DOHH2 (cell line): ENCODE measurements at regions not wholly inside any gene's neighbourhood (a gene's known extent, or its start where the extent isn't known, plus 50 kb on each side); places are given as distances from the start of the nearest gene placed in this dataset.

Experiments
- H3F3A ChIP-seq: fragments of 200-600 bp; sonication (generic), shearing (Covaris generic); 2 replicates; pipeline ENCODE4 v1.6.0; 2016; ENCODE audit warnings: antibody characterized with exemption, mild to moderate bottlenecking; ENCODE audit not compliant: control insufficient read depth, insufficient read depth
- H3K27ac ChIP-seq: fragments of 200-600 bp; sonication (generic); 2 replicates; pipeline ENCODE4 v1.5.1; 2014; ENCODE audit warnings: low read depth, mild to moderate bottlenecking, low read length, moderate library complexity
- H3K27me3 ChIP-seq: fragments of 200-600 bp; sonication (generic); 2 replicates; pipeline ENCODE4 v1.6.1; 2014; ENCODE audit warnings: mild to moderate bottlenecking, low read length, mixed read lengths; ENCODE audit not compliant: control insufficient read depth
- H3K36me3 ChIP-seq: fragments of 200-600 bp; sonication (generic); 2 replicates; pipeline ENCODE4 v1.6.1; 2014; ENCODE audit warnings: mild to moderate bottlenecking, low read length, moderate library complexity, mixed read lengths; ENCODE audit not compliant: control insufficient read depth
- H3K4me1 ChIP-seq: fragments of 200-600 bp; sonication (generic); 2 replicates; pipeline ENCODE4 v1.6.1; 2014; ENCODE audit warnings: mild to moderate bottlenecking, low read length, mixed read lengths; ENCODE audit not compliant: control insufficient read depth
- H3K4me2 ChIP-seq: fragments of 200-600 bp; sonication (generic); 2 replicates; pipeline ENCODE4 v1.6.0; 2014; ENCODE audit warnings: mild to moderate bottlenecking, low read length, moderate library complexity
- H3K4me3 ChIP-seq: fragments of 200-600 bp; sonication (generic); 2 replicates; pipeline ENCODE4 v1.5.1; 2014; ENCODE audit warnings: mild to moderate bottlenecking, low read length, mixed read lengths
- H3K79me2 ChIP-seq: fragments of 200-600 bp; sonication (generic); 2 replicates; pipeline ENCODE4 v1.6.1; 2014; ENCODE audit warnings: mild to moderate bottlenecking, low read length, mixed read lengths; ENCODE audit not compliant: control insufficient read depth
- H3K9me2 ChIP-seq: fragments of 200-600 bp; sonication (generic); replicated peaks from 2 replicates; pipeline ENCODE4 v1.6.1; 2014; ENCODE audit warnings: mild to moderate bottlenecking, low read length, mixed read lengths; ENCODE audit not compliant: control insufficient read depth
- H3K9me3 ChIP-seq: fragments of 200-600 bp; sonication (generic); 2 replicates; pipeline ENCODE4 v1.6.1; 2014; ENCODE audit warnings: antibody characterized with exemption, low read length, mixed read lengths; ENCODE audit not compliant: control insufficient read depth, insufficient read depth
- H4K20me1 ChIP-seq: fragments of 200-600 bp; sonication (generic); 2 replicates; pipeline ENCODE4 v1.6.0; 2014; ENCODE audit warnings: low read depth, mild to moderate bottlenecking, antibody characterized with exemption, low read length, moderate library complexity; ENCODE audit not compliant: control insufficient read depth, insufficient read depth
- EZH2phosphoT487 ChIP-seq: fragments of 200-600 bp; sonication (generic); IDR thresholded peaks from 2 replicates; pipeline ENCODE4 v1.6.1; 2017; ENCODE audit warnings: borderline replicate concordance, mild to moderate bottlenecking, antibody characterized with exemption, low read length, moderate library complexity, mixed read lengths
- TF ChIP-seq, protein P1 (sequence below): fragments of 200-600 bp; sonication (generic); IDR thresholded peaks from one replicate; pipeline ENCODE4 v1.5.1; 2014; ENCODE audit warnings: antibody characterized with exemption, mild to moderate bottlenecking, low read depth, low read length; ENCODE audit not compliant: poor library complexity, severe bottlenecking

DNA sequence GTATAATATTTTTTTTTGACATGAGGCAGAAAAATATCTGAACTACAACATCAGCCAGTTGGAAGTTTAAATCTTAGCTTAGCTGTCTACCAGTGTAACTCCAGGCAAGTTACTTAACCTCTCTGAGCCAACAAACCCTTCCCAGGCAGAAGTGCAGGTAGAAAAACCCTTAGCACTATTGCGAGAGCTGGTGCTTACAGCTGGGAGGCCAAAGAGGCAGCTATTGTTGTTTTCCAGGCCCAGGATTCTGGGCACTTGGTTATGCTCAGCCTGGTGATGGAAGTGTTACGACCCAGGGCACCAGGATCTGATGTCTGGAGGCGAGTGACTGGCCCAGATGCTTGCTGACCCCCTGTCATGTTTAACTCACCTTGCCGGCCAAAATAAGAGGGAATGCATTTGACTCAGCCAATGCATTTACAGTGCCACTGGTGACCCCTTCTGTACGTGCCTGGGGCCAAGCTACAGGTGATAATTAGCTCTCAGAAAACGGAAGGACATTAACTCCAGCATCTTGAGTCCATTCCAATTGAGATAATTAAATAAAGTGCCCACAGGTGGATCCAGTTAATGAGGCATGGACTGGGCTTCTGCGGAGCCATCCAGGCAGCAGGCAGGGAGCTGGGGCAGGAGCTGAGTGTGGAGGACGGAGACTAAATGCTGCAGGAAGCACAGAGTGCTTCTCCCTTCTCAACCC is 126.5 kb upstream of the HABP2 start:
- Histone ChIP-seq H3F3A (no peaks in the 10 kb centered on the region), H3K9me3 (no peaks in the 10 kb centered on the region), H3K4me1 (no peaks in the 10 kb centered on the region), H3K4me3 (no peak overlapping the region), H4K20me1 (no peaks in the 10 kb centered on the region), H3K27me3 (no peaks in the 10 kb centered on the region), H3K79me2 (no peaks in the 10 kb centered on the region), H3K36me3 (no peaks in the 10 kb centered on the region), H3K27ac (no peak overlapping the region), H3K9me2 (no peaks in the 10 kb centered on the region), H3K4me2 (no peak overlapping the region)
- TF ChIP-seq, protein P1, sequence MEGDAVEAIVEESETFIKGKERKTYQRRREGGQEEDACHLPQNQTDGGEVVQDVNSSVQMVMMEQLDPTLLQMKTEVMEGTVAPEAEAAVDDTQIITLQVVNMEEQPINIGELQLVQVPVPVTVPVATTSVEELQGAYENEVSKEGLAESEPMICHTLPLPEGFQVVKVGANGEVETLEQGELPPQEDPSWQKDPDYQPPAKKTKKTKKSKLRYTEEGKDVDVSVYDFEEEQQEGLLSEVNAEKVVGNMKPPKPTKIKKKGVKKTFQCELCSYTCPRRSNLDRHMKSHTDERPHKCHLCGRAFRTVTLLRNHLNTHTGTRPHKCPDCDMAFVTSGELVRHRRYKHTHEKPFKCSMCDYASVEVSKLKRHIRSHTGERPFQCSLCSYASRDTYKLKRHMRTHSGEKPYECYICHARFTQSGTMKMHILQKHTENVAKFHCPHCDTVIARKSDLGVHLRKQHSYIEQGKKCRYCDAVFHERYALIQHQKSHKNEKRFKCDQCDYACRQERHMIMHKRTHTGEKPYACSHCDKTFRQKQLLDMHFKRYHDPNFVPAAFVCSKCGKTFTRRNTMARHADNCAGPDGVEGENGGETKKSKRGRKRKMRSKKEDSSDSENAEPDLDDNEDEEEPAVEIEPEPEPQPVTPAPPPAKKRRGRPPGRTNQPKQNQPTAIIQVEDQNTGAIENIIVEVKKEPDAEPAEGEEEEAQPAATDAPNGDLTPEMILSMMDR: no peak
- TF ChIP-seq EZH2phosphoT487: no peak

DNA sequence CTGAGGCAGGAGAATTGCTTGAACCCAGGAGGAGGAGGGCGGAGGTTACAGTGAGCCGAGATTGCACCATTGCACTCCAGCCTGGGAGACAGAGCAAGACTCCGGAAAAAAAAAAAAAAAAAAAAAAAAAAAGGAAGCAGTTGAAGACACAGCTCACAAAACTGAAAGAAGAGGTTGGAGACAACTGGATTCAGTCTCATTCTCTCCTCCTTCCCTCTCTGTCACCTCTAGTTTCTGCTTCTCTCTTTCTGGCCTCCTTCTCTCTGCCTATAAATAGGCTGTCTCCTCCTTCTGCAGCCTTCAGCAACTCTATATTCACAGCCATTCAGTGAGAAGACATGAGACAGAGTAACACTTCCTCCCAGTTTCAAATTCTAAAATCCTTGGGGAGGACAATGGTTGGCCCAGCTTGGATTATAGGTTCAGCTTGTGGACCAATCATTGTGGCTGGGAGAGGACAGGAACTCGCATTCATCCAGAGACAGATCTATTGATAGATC is 125.6 kb upstream of the HABP2 start:
- Histone ChIP-seq H3F3A (no peaks in the 10 kb centered on the region), H3K4me2 (no peak overlapping the region), H3K4me3 (no peak overlapping the region), H3K27ac (no peak overlapping the region), H3K9me3 (no peaks in the 10 kb centered on the region), H3K4me1 (no peaks in the 10 kb centered on the region), H3K27me3 (no peaks in the 10 kb centered on the region), H3K36me3 (no peaks in the 10 kb centered on the region), H4K20me1 (no peaks in the 10 kb centered on the region), H3K9me2 (no peaks in the 10 kb centered on the region), H3K79me2 (no peaks in the 10 kb centered on the region)
- TF ChIP-seq, protein P1: no peak
- no peak for TF ChIP-seq EZH2phosphoT487

DNA sequence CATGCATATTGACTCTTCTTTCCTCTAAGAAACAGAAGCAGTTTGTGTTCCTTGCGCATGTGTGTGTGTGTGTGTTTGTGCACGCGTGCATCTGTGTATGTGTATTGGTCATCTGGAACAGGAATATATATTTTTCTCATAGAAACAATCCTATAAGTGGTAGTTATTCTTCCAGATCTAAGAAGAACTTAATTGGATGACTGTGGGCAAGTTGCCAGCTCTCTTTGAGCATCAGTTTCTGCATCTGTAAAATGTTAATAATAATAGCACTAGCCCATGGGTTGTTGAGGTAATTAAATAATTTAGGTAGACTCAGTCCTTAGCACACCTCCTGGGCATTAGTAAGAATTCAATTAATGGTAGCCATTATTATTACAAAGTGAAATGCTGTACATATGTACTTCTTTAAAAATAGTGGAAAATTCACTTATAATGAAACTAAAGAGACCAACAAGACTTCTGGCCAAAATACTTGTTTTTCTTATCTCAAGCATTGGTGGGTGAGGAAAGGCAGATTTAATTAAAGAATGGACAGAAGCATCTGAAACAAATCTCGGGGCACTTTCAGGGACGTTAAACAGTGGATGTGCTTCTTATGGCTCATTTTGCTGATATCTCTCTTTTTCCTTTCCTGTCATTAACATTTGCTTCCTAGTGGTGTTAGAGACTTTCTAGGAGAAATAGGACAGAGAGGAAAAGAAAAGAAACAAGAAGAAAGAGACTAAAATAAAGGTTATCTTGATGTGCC is 124.9 kb upstream of the HABP2 start:
- TF ChIP-seq, protein P1: no peak
- TF ChIP-seq EZH2phosphoT487: no peak
- Histone ChIP-seq H3K4me3 (no peak overlapping the region), H3K79me2 (no peaks in the 10 kb centered on the region), H3K9me3 (no peaks in the 10 kb centered on the region), H3K4me1 (no peaks in the 10 kb centered on the region), H3K27ac (no peak overlapping the region), H3F3A (no peaks in the 10 kb centered on the region), H4K20me1 (no peaks in the 10 kb centered on the region), H3K27me3 (no peaks in the 10 kb centered on the region), H3K4me2 (no peak overlapping the region), H3K36me3 (no peaks in the 10 kb centered on the region), H3K9me2 (no peaks in the 10 kb centered on the region)
